HG03565 (cell line): ENCODE measurements at regions not wholly inside any gene's neighbourhood (a gene's known extent, or its start where the extent isn't known, plus 50 kb on each side); places are given as distances from the start of the nearest gene placed in this dataset.

ENCODE experiments used
- ATAC-seq: cut with Tn5 transposase; IDR thresholded peaks from one replicate; pipeline ENCODE4 v1.9.1; 2021; ENCODE audit warnings: mild to moderate bottlenecking, moderate library complexity; ENCODE audit not compliant: unreplicated experiment

GRCh38 chr3:137201066-137201465 lies 243.3 kb downstream of the IL20RB start:
- no peak for ATAC-seq

GRCh38 chr3:137202941-137203340 lies 245.2 kb downstream of the IL20RB start:
- no peak for ATAC-seq

DNA sequence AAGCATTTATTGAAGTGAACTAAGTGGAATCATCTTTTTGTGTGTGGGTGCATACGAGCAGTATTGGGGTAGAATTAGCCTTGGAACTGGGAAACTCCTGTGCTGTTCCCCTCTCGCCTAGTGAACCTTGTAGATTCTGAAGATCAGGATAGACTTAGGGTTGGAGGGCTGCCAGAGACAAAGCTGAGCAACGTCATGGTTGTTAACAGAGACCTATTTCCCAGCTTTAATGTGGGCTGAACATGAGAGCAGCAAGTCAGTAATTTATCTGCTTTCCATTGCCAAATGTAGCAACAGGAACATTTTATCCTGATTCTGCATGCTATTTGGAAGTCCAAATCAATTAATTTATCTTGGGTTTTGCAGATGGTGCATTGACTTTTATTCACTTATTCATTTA lies 246.6 kb downstream of the IL20RB start:
- ATAC-seq = no peak

GRCh38 chr3:137205394-137206045 lies 247.7 kb downstream of the IL20RB start:
- ATAC-seq = no peak

GRCh38 chr3:137207616-137208015 lies 249.8 kb downstream of the IL20RB start:
- ATAC-seq = no peak

- no peak for ATAC-seq
Measured at GRCh38 chr3:137217733-137218132, 259.9 kb downstream of the IL20RB start.

DNA sequence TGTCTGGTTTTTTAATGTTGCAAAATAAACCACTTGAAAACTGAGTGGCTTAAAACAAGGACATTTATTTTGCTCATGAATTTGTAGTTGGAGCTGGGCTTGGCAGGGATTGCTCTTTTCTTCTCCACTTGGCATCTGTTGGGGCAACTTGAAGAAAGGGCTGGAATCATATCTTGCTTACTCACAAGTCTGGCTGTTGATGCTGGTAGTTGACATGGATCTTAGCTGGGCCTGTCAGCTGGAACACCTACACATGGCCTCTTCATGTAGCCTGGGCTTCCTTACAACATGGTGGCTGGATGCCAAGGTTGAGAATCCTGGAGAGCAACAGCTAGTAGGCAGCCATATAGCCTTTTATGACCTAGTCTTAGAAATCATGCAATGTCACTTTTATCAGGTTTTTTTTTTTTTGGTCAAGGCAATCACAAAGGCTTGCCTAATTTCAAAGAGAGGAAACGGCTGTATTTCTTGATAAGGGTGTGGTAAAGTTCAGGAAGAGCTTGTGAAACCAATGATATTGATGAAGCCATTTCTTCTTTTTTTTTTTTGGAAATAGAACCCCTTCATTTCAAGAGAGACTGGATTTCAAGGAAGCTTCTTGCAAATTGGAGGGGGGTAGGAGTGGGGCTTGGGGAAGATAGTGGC lies 262.1 kb downstream of the IL20RB start:
- no peak for ATAC-seq

DNA sequence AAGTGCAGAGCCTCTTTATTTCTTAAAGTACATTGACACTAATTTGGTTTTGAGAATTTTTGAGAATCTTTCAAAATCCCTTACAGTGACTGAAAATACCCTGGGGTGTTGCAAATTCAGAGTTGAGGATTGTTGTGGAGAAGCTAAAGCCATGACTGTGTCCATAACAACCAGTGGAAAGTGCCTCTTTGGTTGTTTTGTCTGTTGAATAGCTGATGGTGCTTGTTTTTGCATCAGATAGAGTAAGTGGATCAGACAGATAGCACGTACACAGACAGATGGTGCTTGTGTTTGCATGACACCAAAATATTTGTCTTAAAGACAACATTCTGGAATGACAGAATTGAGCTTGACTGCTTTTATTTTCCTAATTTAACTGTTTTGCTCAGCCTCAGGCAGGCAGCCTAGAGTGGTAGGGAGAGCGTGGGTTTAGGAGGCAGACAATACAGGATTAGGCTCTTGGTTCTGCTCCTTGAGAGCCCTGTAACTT lies 265.0 kb downstream of the IL20RB start:
- ATAC-seq = no peak

- ATAC-seq = no peak
Measured at GRCh38 chr3:137224464-137224863, 266.7 kb downstream of the IL20RB start.

- ATAC-seq = no peak
Measured at GRCh38 chr3:137242836-137243400, 285.1 kb downstream of the IL20RB start.

DNA sequence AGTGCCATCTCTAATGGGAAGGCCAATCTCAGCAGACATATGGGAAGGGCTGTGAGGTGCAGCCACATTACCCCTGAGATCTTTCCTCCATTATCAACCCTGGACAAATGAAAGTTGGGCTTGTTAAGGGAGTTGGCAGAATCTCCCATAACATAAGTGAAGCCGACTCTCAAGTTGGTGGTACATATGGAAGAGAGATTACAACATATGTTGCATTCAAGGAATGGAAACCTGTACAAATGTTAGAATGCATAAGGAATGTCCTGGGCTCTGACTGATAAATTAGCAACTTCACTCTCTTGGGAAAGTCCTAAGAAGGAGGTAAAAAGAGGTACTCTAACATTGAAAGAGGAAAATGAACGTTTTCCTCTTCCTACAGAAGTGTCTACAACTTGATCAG lies 288.7 kb downstream of the IL20RB start:
- no peak for ATAC-seq

DNA sequence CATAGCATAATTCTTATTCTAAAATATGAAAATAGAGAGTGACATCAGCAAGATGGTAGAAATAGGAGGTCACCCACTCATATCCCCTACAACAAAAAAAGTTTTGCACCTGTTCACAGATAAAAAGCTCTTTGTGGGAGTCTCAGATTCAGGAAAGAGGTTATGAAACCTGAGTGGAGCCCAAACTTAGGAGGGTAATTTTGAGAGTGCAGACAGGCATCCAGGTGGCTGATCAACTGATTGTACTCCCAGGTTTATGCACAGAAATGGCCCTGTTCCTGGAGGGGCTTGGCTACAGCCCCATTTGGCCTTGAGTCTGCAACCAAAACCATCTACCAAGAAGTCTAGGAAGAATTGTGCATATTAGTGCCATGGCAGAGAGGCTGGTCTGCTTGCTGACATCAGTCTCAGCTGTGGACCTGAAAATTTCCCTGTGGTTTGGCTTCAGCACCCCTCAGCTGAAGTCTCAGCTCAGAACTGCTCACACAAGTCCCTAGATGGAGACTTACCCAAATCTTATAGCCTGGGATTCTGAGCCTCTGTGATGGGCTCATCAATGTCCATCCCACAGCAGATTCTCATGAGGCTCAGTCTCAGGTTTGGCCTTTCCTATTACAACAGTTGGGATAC lies 291.6 kb downstream of the IL20RB start:
- no peak for ATAC-seq

DNA sequence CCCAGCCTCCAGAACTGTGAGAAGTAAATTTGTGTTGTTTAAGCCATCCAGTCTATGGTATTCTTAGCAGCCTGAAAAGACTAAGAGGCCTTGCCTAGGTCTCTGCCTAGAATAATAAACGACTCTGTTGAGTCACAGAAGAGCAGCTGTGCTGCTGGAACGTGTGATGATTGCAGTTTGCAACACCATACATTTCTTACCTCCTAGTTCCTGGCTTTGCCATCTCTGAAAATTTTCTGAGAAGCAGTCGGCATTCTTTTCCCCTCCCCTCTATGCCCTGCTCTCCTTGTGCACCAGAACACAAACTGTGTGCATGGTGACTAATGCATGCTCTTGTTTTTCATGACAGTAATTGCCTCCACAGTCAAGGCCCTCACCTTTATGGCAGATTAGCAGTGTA lies 301.3 kb downstream of the IL20RB start:
- ATAC-seq = no peak

- ATAC-seq = no peak
Measured at GRCh38 chr3:137259701-137260100, 301.9 kb downstream of the IL20RB start.

DNA sequence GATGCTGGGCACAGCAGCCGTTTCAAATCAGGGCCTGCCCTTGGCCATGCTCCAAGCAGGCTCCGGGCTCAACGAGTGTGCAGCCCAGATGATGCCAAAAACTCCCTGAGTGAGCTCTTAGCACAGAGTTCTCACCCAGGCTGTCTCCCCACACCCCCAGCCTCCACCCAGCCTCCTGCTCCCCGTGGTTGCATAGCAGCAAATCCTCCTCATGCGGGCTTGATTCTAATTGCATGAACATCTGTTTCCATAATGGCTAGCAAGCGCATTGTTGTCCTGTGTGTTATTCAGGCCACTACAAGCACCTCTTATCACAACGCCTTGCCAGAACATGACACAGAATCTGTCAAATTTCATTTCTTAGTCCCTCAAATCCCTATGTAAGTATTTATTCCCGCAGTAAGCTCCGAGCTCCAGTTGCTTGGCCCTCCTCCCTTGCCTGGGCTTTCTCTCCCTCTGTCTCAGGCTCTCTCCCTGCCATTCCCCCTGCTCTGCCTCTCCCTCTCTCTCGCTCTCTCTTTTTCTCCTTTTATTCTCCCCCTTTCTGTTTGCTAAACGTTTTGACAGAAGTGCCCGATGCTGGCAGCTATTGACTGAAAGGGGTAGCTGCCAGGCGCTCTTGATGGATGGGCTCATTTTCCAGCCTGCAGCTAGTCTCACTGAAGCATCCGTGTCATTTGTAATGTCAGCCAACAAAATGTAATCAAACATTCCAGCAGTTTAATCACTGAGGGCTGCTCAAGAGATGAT lies 306.5 kb downstream of the IL20RB start:
- no peak for ATAC-seq

DNA sequence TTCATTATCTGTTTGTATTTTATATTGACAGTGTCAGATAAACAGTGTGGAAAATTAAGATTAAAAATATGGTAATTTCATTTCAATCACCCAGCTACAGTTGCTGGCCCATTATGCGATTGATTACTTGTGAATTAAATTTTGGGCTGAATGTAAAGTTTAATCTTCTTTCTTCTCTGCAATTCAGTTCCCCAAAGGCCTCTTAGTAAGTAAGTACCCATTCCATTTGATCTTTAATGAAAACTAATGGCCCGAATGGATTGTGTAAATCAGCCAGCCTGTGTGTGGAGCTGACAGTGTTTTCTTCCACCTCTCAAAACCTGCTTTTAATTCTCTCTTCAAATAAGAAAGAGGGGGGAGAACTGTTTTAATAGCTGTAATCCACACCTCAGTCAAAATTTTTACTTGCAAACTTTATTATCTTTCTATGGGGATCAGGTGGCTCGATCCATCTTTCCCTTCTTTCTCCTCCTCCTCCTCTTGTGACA lies 307.1 kb downstream of the IL20RB start:
- no peak for ATAC-seq

- ATAC-seq = no peak
Measured at GRCh38 chr3:137282871-137283270, 325.1 kb downstream of the IL20RB start.

- no peak for ATAC-seq
Measured at GRCh38 chr3:137285924-137286323, 328.1 kb downstream of the IL20RB start.

- no peak for ATAC-seq
Measured at GRCh38 chr3:137293086-137293485, 335.3 kb downstream of the IL20RB start.

- no peak for ATAC-seq
Measured at GRCh38 chr3:137294139-137294538, 336.4 kb downstream of the IL20RB start.

DNA sequence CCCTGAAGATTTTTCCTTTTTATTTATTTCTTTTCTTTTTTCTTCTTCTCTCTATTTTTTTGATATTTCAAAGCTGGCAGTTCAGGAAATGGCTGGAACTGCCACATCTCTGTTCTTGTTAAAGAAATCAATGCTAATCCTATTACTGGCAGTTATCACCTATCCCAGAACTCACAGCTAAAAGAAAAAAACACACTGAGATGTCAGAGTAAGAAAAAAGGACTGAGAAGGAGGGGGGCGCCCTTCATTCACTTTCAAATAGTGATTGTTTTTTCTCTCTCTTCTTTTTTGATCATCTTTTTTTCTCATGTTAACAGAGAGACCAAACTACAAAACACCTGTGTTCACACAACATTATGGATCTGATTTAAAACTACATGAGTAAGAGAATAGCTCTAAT lies 337.1 kb downstream of the IL20RB start:
- no peak for ATAC-seq
